Naive thymus-derived CD4-positive, alpha-beta T cell (primary cell): ENCODE measurements at regions not wholly inside any gene's neighbourhood (a gene's known extent, or its start where the extent isn't known, plus 50 kb on each side); places are given as distances from the start of the nearest gene placed in this dataset.
"Not testable (repeated sequence)": the region's sequence is repeated elsewhere in the genome, so short reads cannot be mapped to it uniquely, and the experiment has no call there.

Source experiments
- ATAC-seq: fragments of 150-1000 bp; cut with Tn5 transposase; 2 replicates; pipeline ENCODE4 v1.10.0; 2021; ENCODE audit warnings: mild to moderate bottlenecking, moderate library complexity
- CTCF ChIA-PET: fragments of 350-600 bp; sonication (Branson Sonifier 250); formaldehyde crosslinking; loops from one replicate; lab custom pipeline; 2021; ENCODE audit warnings: antibody characterized with exemption; lab: Charles Lee
- POLR2A ChIA-PET: fragments of 350-600 bp; sonication (Branson Sonifier 250); formaldehyde crosslinking; loops from one replicate; lab custom pipeline; 2021; ENCODE audit warnings: antibody characterized with exemption, inconsistent platforms; lab: Charles Lee
- DNase-seq, 9 donors: peaks; one replicate each; pipeline versions ENCODE4 v3.0.0 to v3.0.0-alpha.2; 2020 to 2022; ENCODE audit warnings: mixed read lengths in 1 of 9
- H3K27ac ChIP-seq: one replicate; pipeline ENCODE4 v1.7.0; 2013; ENCODE audit warnings: mild to moderate bottlenecking, low read depth, low read length, moderate library complexity
- H3K27me3 ChIP-seq, 2 donors: one replicate each; pipeline ENCODE4 v1.7.0; 2013; ENCODE audit warnings: low read length in 2 of 2, mild to moderate bottlenecking in 2 of 2, moderate library complexity in 2 of 2; ENCODE audit not compliant: control insufficient read depth in 2 of 2, insufficient read depth in 2 of 2
- H3K36me3 ChIP-seq, 3 experiments: 1 replicate in 2 of 3; 2 replicates in 1 of 3; pipeline ENCODE4 v1.7.0; 2013; ENCODE audit warnings: low read length in 3 of 3, mild to moderate bottlenecking in 3 of 3, moderate library complexity in 1 of 3; ENCODE audit not compliant: insufficient read depth in 3 of 3, control insufficient read depth in 2 of 3
- H3K4me1 ChIP-seq, 2 donors: one replicate each; pipeline ENCODE4 v1.7.0; 2013; ENCODE audit warnings: low read length in 2 of 2, mild to moderate bottlenecking in 2 of 2, moderate library complexity in 1 of 2; ENCODE audit not compliant: control insufficient read depth in 2 of 2, insufficient read depth in 2 of 2
- H3K4me3 ChIP-seq: 2 replicates; pipeline ENCODE4 v1.7.0; 2013; ENCODE audit warnings: mild to moderate bottlenecking, low read length
- H3K9me3 ChIP-seq, 3 experiments: 1 replicate in 2 of 3; 2 replicates in 1 of 3; pipeline ENCODE4 v1.7.0; 2013; ENCODE audit warnings: low read length in 3 of 3; ENCODE audit not compliant: control insufficient read depth in 2 of 3
- H3K27ac Mint-ChIP-seq, 9 donors: one replicate each; pipeline ENCODE4 v1.8.0; 2020 to 2022; ENCODE audit warnings: mixed read lengths in 9 of 9, mild to moderate bottlenecking in 8 of 9, moderate library complexity in 5 of 9, inconsistent platforms in 2 of 9
- H3K27me3 Mint-ChIP-seq, 5 donors: one replicate each; pipeline ENCODE4 v1.8.0; 2021 to 2022; ENCODE audit warnings: mixed read lengths in 5 of 5, mild to moderate bottlenecking in 1 of 5
- H3K36me3 Mint-ChIP-seq, 5 donors: one replicate each; pipeline ENCODE4 v1.8.0; 2020 to 2022; ENCODE audit warnings: mixed read lengths in 5 of 5, mild to moderate bottlenecking in 3 of 5, inconsistent platforms in 1 of 5
- H3K4me1 Mint-ChIP-seq, 7 donors: one replicate each; pipeline ENCODE4 v1.8.0; 2020 to 2022; ENCODE audit warnings: mixed read lengths in 7 of 7, mild to moderate bottlenecking in 3 of 7, inconsistent platforms in 1 of 7
- H3K4me3 Mint-ChIP-seq, 10 donors: one replicate each; pipeline ENCODE4 v1.8.0; 2020 to 2022; ENCODE audit warnings: mild to moderate bottlenecking in 10 of 10, mixed read lengths in 10 of 10, moderate library complexity in 6 of 10, inconsistent platforms in 2 of 10
- H3K9me3 Mint-ChIP-seq, 11 donors: one replicate each; pipeline ENCODE4 v1.8.0; 2020 to 2022; ENCODE audit warnings: mixed read lengths in 11 of 11, mild to moderate bottlenecking in 4 of 11, inconsistent platforms in 1 of 11, moderate library complexity in 1 of 11
- intact Hi-C, 2 donors: fragments of 100-400 bp; cut with micrococcal nuclease; formaldehyde crosslinking; loops; one replicate each; pipeline ENCODE4 v1.15.1; 2023

GRCh38 chr5:163309914-163310313, 127.5 kb upstream of the CCNG1 start:
- no peak overlapping the region for H3K27ac Mint-ChIP-seq
- no peak for DNase-seq
- no peaks in the 10 kb centered on the region for H3K36me3 ChIP-seq

GRCh38 chr5:163310997-163311396, 126.4 kb upstream of the CCNG1 start:
- POLR2A ChIA-PET, result no interaction called here
- no peaks in the 10 kb centered on the region for H3K9me3 ChIP-seq
- H3K27me3 ChIP-seq, result no peaks in the 10 kb centered on the region
- H3K4me1 Mint-ChIP-seq, result peaks cover 0 to 18% (median 0%) of the 10 kb centered on the region in 7 donors
- H3K36me3 ChIP-seq, result no peaks in the 10 kb centered on the region
- H3K27ac Mint-ChIP-seq, result peak overlapping the region in 1 of 9 donors; percentile 59
- no peak overlapping the region for H3K4me3 ChIP-seq
- peaks cover 0 to 2% (median 0%) of the 10 kb centered on the region in 5 donors for H3K36me3 Mint-ChIP-seq
- no peaks in the 10 kb centered on the region for H3K27me3 Mint-ChIP-seq
- H3K4me3 Mint-ChIP-seq, result peak overlapping the region in 1 of 10 donors; percentile 32
- CTCF ChIA-PET, result no interaction called here
- H3K27ac ChIP-seq, result no peak overlapping the region
- peaks cover 0 to 16% (median 4%) of the 10 kb centered on the region in 11 donors for H3K9me3 Mint-ChIP-seq
- no peak for ATAC-seq
- H3K4me1 ChIP-seq, result no peaks in the 10 kb centered on the region
- no peak for DNase-seq
- intact Hi-C loops, result no loop called here

More at GRCh38 chr5:163309914-163310313, 127.5 kb upstream of the CCNG1 start:
- Mint-ChIP-seq H3K36me3 (peaks cover 0 to 2% (median 0%) of the 10 kb centered on the region in 5 donors), H3K4me1 (peaks cover 0 to 18% (median 0%) of the 10 kb centered on the region in 7 donors), H3K27me3 (peaks cover 0 to 2% (median 0%) of the 10 kb centered on the region in 5 donors), H3K9me3 (peaks cover 0 to 16% (median 4%) of the 10 kb centered on the region in 11 donors), H3K4me3 (no peak overlapping the region)
- H3K27me3 ChIP-seq, result no peaks in the 10 kb centered on the region
- intact Hi-C loops, result no loop called here
- no peak overlapping the region for H3K4me3 ChIP-seq
- POLR2A ChIA-PET, result no interaction called here
- H3K4me1 ChIP-seq, result no peaks in the 10 kb centered on the region
- peak; percentile 53 for ATAC-seq
- CTCF ChIA-PET, result no interaction called here
- H3K27ac ChIP-seq, result no peak overlapping the region
- H3K9me3 ChIP-seq, result no peaks in the 10 kb centered on the region

DNA sequence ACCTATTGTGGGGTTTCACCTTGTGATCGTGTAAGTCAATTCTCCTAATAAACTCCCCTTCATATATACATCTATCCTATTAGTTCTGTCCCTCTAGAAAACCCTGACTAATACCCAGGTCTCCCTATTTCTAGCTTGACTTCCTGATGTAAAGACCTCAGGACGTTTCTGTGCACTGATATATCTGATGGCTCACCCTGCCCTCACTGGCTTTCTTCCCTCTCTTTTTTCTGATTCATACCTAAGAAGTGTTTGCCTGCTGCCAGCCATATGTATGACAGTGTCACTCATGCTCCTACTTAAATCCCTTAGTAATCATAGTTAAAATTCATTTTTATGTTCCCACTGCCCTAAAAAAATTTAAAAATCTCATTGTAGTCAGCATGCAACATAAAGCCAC, 124.8 kb upstream of the CCNG1 start:
- peaks cover 0 to 16% (median 4%) of the 10 kb centered on the region in 11 donors for H3K9me3 Mint-ChIP-seq
- Histone ChIP-seq H3K27ac (no peak overlapping the region), H3K36me3 (no peaks in the 10 kb centered on the region), H3K4me3 (no peak overlapping the region), H3K9me3 (no peaks in the 10 kb centered on the region), H3K4me1 (no peaks in the 10 kb centered on the region), H3K27me3 (no peaks in the 10 kb centered on the region)
- H3K27me3 Mint-ChIP-seq, result no peaks in the 10 kb centered on the region
- H3K27ac Mint-ChIP-seq, result no peak overlapping the region
- ATAC-seq (no peak), DNase-seq (no peak)
- H3K4me3 Mint-ChIP-seq, result no peak overlapping the region
- peaks cover 0 to 2% (median 0%) of the 10 kb centered on the region in 5 donors for H3K36me3 Mint-ChIP-seq
- H3K4me1 Mint-ChIP-seq, result peaks cover 0 to 18% (median 0%) of the 10 kb centered on the region in 7 donors
- ChIA-PET CTCF (no interaction called here), POLR2A (no interaction called here)
- intact Hi-C loops, result no loop called here

- H3K9me3 ChIP-seq, intact Hi-C loops, ATAC-seq, DNase-seq, POLR2A ChIA-PET, H3K27me3 Mint-ChIP-seq, H3K27me3 ChIP-seq, H3K36me3 ChIP-seq, H3K4me3 Mint-ChIP-seq, H3K27ac Mint-ChIP-seq, H3K4me1 ChIP-seq, CTCF ChIA-PET, H3K36me3 Mint-ChIP-seq, H3K27ac ChIP-seq, H3K4me3 ChIP-seq: not testable (repeated sequence)
- H3K9me3 Mint-ChIP-seq, result peaks cover 0 to 16% (median 4%) of the 10 kb centered on the region in 11 donors
- peaks cover 0 to 18% (median 0%) of the 10 kb centered on the region in 7 donors for H3K4me1 Mint-ChIP-seq
These were observed 124.3 kb upstream of the CCNG1 start for GRCh38 chr5:163313049-163313448.

- DNase-seq, H3K27me3 ChIP-seq, H3K36me3 ChIP-seq, POLR2A ChIA-PET, H3K4me3 Mint-ChIP-seq, H3K4me3 ChIP-seq, H3K27ac ChIP-seq, H3K4me1 Mint-ChIP-seq, CTCF ChIA-PET, H3K9me3 ChIP-seq, H3K4me1 ChIP-seq, H3K27ac Mint-ChIP-seq, H3K27me3 Mint-ChIP-seq, ATAC-seq, intact Hi-C loops, H3K36me3 Mint-ChIP-seq: not testable (repeated sequence)
- peaks cover 0 to 16% (median 4%) of the 10 kb centered on the region in 11 donors for H3K9me3 Mint-ChIP-seq
These were observed 121.0 kb upstream of the CCNG1 start for GRCh38 chr5:163316374-163316773.

GRCh38 chr5:163318707-163319106, 118.7 kb upstream of the CCNG1 start:
- Mint-ChIP-seq H3K9me3 (peaks cover 0 to 2% (median 0%) of the 10 kb centered on the region in 11 donors), H3K4me3 (no peak overlapping the region), H3K36me3 (no peaks in the 10 kb centered on the region), H3K4me1 (peaks cover 0 to 2% (median 0%) of the 10 kb centered on the region in 7 donors), H3K27ac (no peak overlapping the region), H3K27me3 (peaks cover 0 to 5% (median 0%) of the 10 kb centered on the region in 5 donors)
- no peaks in the 10 kb centered on the region for H3K36me3 ChIP-seq
- no peak overlapping the region for H3K27ac ChIP-seq
- no peak for DNase-seq
- H3K9me3 ChIP-seq, result no peaks in the 10 kb centered on the region
- no peak overlapping the region for H3K4me3 ChIP-seq
- intact Hi-C loops, result no loop called here
- H3K4me1 ChIP-seq, result no peaks in the 10 kb centered on the region
- ChIA-PET CTCF (no interaction called here), POLR2A (no interaction called here)
- H3K27me3 ChIP-seq, result no peaks in the 10 kb centered on the region
- no peak for ATAC-seq

DNA sequence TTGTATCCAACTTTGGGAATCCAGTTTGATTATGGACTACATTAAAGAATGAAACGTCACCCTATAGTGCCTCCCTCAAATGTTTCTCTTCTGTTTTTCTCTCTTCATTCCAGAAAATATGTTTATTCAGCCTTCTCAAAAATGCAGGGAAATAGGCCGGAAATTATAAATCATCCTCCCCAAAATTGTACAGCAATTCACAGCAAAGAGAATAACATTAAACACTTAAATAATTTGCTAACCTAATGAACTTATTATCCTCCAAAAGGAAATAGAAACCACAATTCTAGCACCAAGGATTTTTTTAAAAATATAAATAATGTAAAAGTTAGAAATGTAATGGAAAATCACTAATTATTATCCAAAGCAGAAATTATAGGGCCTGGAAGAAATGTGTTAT, 115.9 kb upstream of the CCNG1 start:
- no peaks in the 10 kb centered on the region for H3K27me3 ChIP-seq
- no peaks in the 10 kb centered on the region for H3K4me1 ChIP-seq
- intact Hi-C loops, result no loop called here
- Mint-ChIP-seq H3K27me3 (peaks cover 0 to 8% (median 2%) of the 10 kb centered on the region in 5 donors), H3K27ac (no peak overlapping the region), H3K9me3 (no peaks in the 10 kb centered on the region), H3K36me3 (no peaks in the 10 kb centered on the region), H3K4me3 (no peak overlapping the region), H3K4me1 (no peaks in the 10 kb centered on the region)
- H3K36me3 ChIP-seq, result no peaks in the 10 kb centered on the region
- H3K27ac ChIP-seq, result no peak overlapping the region
- CTCF ChIA-PET, result no interaction called here
- ATAC-seq, result no peak
- POLR2A ChIA-PET, result no interaction called here
- no peak overlapping the region for H3K4me3 ChIP-seq
- H3K9me3 ChIP-seq, result no peaks in the 10 kb centered on the region
- no peak for DNase-seq
